ENCODE measurements at regions not wholly inside any gene's neighbourhood (a gene's known extent, or its start where the extent isn't known, plus 50 kb on each side); places are given as distances from the start of the nearest gene placed in this dataset.

DNA sequence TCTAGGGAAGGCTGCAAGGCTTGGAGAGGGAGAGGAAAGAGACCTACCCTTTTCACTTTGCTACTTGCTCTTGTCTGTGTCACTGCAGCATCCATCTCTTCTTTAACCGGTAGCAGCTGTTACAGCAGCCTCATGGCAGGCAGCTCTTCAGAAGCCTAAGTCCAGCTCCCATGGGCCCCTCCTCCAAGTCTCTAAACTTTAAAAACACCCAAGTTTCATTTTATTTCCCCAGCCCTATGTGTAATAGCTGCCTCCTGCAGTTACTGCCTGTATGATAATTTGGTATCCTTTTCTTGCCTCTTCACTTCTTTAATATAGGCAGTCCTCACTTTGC lies 313.1 kb upstream of the PIK3R1 start:
- TF ChIP-seq, protein P1, sequence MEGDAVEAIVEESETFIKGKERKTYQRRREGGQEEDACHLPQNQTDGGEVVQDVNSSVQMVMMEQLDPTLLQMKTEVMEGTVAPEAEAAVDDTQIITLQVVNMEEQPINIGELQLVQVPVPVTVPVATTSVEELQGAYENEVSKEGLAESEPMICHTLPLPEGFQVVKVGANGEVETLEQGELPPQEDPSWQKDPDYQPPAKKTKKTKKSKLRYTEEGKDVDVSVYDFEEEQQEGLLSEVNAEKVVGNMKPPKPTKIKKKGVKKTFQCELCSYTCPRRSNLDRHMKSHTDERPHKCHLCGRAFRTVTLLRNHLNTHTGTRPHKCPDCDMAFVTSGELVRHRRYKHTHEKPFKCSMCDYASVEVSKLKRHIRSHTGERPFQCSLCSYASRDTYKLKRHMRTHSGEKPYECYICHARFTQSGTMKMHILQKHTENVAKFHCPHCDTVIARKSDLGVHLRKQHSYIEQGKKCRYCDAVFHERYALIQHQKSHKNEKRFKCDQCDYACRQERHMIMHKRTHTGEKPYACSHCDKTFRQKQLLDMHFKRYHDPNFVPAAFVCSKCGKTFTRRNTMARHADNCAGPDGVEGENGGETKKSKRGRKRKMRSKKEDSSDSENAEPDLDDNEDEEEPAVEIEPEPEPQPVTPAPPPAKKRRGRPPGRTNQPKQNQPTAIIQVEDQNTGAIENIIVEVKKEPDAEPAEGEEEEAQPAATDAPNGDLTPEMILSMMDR (IDR thresholded peaks at IDR 0.05) = no peak
- TF ChIP-seq POLR2A (IDR thresholded peaks at IDR 0.05) = no peak

All from Peyer's patch (tissue), 4 donors.